ENCODE measurements at regions not wholly inside any gene's neighbourhood (a gene's known extent, or its start where the extent isn't known, plus 50 kb on each side); places are given as distances from the start of the nearest gene placed in this dataset.

GRCh38 chr1:239218301-239218700, 168.1 kb upstream of the CHRM3 start:
- TF ChIP-seq CTCF (IDR thresholded peaks at IDR 0.05) (no peak), ZFX (IDR thresholded peaks at IDR 0.05; ENCODE audit: borderline replicate concordance) (no peak)

Measured in 22Rv1 (cell line).